Thyroid gland (tissue), 4 donors: ENCODE measurements at regions not wholly inside any gene's neighbourhood (a gene's known extent, or its start where the extent isn't known, plus 50 kb on each side); places are given as distances from the start of the nearest gene placed in this dataset.

Source experiments
- DNase-seq, 2 donors: peaks; one replicate each; pipeline ENCODE4 v3.0.0-alpha.2; 2019
- H3K27ac ChIP-seq, 3 donors: fragments of 200-600 bp; sonication (generic); 1 replicate in 2 of 3; 2 replicates in 1 of 3; pipeline ENCODE4 v1.5.1; 2016 to 2019; ENCODE audit warnings: mild to moderate bottlenecking in 1 of 3, moderate library complexity in 1 of 3
- H3K27me3 ChIP-seq: fragments of 200-600 bp; sonication (generic); one replicate; pipeline ENCODE4 v1.5.1; 2019
- H3K36me3 ChIP-seq, 2 donors: fragments of 200-600 bp; sonication (generic); one replicate each; pipeline ENCODE4 v1.5.1; 2016 to 2019
- H3K4me1 ChIP-seq, 2 donors: fragments of 200-600 bp; sonication (generic); one replicate each; pipeline ENCODE4 v1.5.1; 2017 to 2019
- H3K4me3 ChIP-seq, 3 donors: fragments of 200-600 bp; sonication (generic); replicated peaks in 1 of 3; 1 replicate in 2 of 3; 2 replicates in 1 of 3; pipeline ENCODE4 v1.5.1; 2016; ENCODE audit warnings: mild to moderate bottlenecking in 1 of 3
- H3K9me3 ChIP-seq: fragments of 200-600 bp; sonication (generic); one replicate; pipeline ENCODE4 v1.5.1; 2017
- CTCF ChIP-seq, 6 experiments: fragments of 200-600 bp in 3 of 6; fragments of 450-650 bp in 3 of 6; sonication (generic) in 3 of 6; IDR thresholded peaks; one replicate each; pipeline ENCODE4 v1.5.1; 2016 to 2019; ENCODE audit warnings: antibody characterized with exemption in 6 of 6, mild to moderate bottlenecking in 2 of 6, inconsistent platforms in 1 of 6, moderate library complexity in 1 of 6
- POLR2A ChIP-seq, 2 donors: fragments of 450-650 bp; IDR thresholded peaks; one replicate each; pipeline ENCODE4 v1.6.1; 2017; ENCODE audit warnings: antibody characterized with exemption in 2 of 2, mild to moderate bottlenecking in 2 of 2, moderate library complexity in 1 of 2
- WGBS, 2 donors: methylation state at CpG; one replicate each; pipeline ENCODE4 v1.1.5; 2017; 5-methylcytosine and 5-hydroxymethylcytosine counted together
- intact Hi-C: fragments of 100-400 bp; cut with DNase I; formaldehyde crosslinking; loops from one replicate; pipeline ENCODE4 v1.15.1; 2023

- Histone ChIP-seq H3K4me3 (no peak overlapping the region), H3K36me3 (no peaks in the 10 kb centered on the region), H3K27ac (no peak overlapping the region), H3K9me3 (no peaks in the 10 kb centered on the region), H3K27me3 (no peaks in the 10 kb centered on the region), H3K4me1 (peaks cover 0 to 9% of the 10 kb centered on the region in 2 donors)
- DNase-seq, result no peak
- intact Hi-C loops, result no loop called here
- WGBS, 2 donors, result 71 to 75% methylated on average over 6 of the region's 6 CpGs
- no peak for TF ChIP-seq POLR2A (IDR thresholded peaks at IDR 0.05)
- no peak for TF ChIP-seq CTCF (IDR thresholded peaks at IDR 0.05)
Measured at GRCh38 chr6:169965239-169965638, 213.8 kb downstream of the ERMARD start.

GRCh38 chr6:169964486-169965180, 213.2 kb downstream of the ERMARD start:
- DNase-seq, result no peak

GRCh38 chr6:169963581-169964297, 212.3 kb downstream of the ERMARD start:
- Histone ChIP-seq H3K27me3 (no peaks in the 10 kb centered on the region), H3K27ac (no peak overlapping the region), H3K4me3 (no peak overlapping the region), H3K36me3 (no peaks in the 10 kb centered on the region), H3K9me3 (no peaks in the 10 kb centered on the region), H3K4me1 (peaks cover 0 to 17% of the 10 kb centered on the region in 2 donors)
- intact Hi-C loops, result no loop called here
- WGBS, 2 donors, result 88 to 94% methylated on average over 30 to 52 of the region's 55 CpGs
- TF ChIP-seq CTCF (IDR thresholded peaks at IDR 0.05) (no peak), POLR2A (IDR thresholded peaks at IDR 0.05) (no peak)
- no peak for DNase-seq

More at GRCh38 chr6:169964486-169965180, 213.2 kb downstream of the ERMARD start:
- H3K27ac ChIP-seq, result no peak overlapping the region
- no peak overlapping the region for H3K4me3 ChIP-seq
- intact Hi-C loops, result no loop called here
- H3K36me3 ChIP-seq, result no peaks in the 10 kb centered on the region
- H3K27me3 ChIP-seq, result no peaks in the 10 kb centered on the region
- TF ChIP-seq CTCF (IDR thresholded peaks at IDR 0.05) (no peak), POLR2A (IDR thresholded peaks at IDR 0.05) (no peak)
- WGBS, 2 donors, result 79 to 80% methylated on average over 9 of the region's 9 CpGs
- peaks cover 0 to 12% of the 10 kb centered on the region in 2 donors for H3K4me1 ChIP-seq
- H3K9me3 ChIP-seq, result no peaks in the 10 kb centered on the region

- Histone ChIP-seq H3K4me1 (peaks cover 0 to 17% of the 10 kb centered on the region in 2 donors), H3K4me3 (peak overlapping the region in 1 of 3 donors; percentile 17), H3K9me3 (no peaks in the 10 kb centered on the region), H3K27ac (no peak overlapping the region), H3K36me3 (no peaks in the 10 kb centered on the region), H3K27me3 (no peaks in the 10 kb centered on the region)
- intact Hi-C loops, result no loop called here
- TF ChIP-seq CTCF (IDR thresholded peaks at IDR 0.05) (no peak), POLR2A (IDR thresholded peaks at IDR 0.05) (no peak)
- whole genome bisulfite sequencing, 2 donors, result 91 to 94% methylated on average over 40 to 41 of the region's 44 CpGs
- DNase-seq, result no peak
Measured at GRCh38 chr6:169962604-169963469, 211.4 kb downstream of the ERMARD start.
